ENCODE measurements at regions not wholly inside any gene's neighbourhood (a gene's known extent, or its start where the extent isn't known, plus 50 kb on each side); places are given as distances from the start of the nearest gene placed in this dataset.

- TF ChIP-seq, protein P1, sequence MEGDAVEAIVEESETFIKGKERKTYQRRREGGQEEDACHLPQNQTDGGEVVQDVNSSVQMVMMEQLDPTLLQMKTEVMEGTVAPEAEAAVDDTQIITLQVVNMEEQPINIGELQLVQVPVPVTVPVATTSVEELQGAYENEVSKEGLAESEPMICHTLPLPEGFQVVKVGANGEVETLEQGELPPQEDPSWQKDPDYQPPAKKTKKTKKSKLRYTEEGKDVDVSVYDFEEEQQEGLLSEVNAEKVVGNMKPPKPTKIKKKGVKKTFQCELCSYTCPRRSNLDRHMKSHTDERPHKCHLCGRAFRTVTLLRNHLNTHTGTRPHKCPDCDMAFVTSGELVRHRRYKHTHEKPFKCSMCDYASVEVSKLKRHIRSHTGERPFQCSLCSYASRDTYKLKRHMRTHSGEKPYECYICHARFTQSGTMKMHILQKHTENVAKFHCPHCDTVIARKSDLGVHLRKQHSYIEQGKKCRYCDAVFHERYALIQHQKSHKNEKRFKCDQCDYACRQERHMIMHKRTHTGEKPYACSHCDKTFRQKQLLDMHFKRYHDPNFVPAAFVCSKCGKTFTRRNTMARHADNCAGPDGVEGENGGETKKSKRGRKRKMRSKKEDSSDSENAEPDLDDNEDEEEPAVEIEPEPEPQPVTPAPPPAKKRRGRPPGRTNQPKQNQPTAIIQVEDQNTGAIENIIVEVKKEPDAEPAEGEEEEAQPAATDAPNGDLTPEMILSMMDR (IDR thresholded peaks at IDR 0.05) = no peak
- TF ChIP-seq POLR2A (IDR thresholded peaks at IDR 0.05) (no peak), POLR2AphosphoS5 (IDR thresholded peaks at IDR 0.05) (no peak)
Observed at GRCh38 chr2:129894616-129895015, 84.8 kb upstream of the RAB6C start.

Data from prostate gland (tissue), 2 donors.